HCT116 (cell line): ENCODE measurements at regions not wholly inside any gene's neighbourhood (a gene's known extent, or its start where the extent isn't known, plus 50 kb on each side); places are given as distances from the start of the nearest gene placed in this dataset.

Source experiments
- EZH2 ChIP-seq: fragments of 200-600 bp; sonication (generic); IDR thresholded peaks from 2 replicates; pipeline ENCODE4 v1.6.1; 2017; ENCODE audit warnings: antibody characterized with exemption, mixed run types
- EZH2phosphoT487 ChIP-seq: fragments of 200-600 bp; IDR thresholded peaks from 2 replicates; pipeline ENCODE4 v1.6.1; 2018; ENCODE audit warnings: antibody characterized with exemption, borderline replicate concordance
- POLR2A ChIP-seq: IDR thresholded peaks from 2 replicates; pipeline ENCODE4 v1.7.0; 2011; ENCODE audit warnings: borderline replicate concordance; ENCODE audit not compliant: insufficient read depth, insufficient read length; ENCODE audit errors: extremely low read depth
- POLR2AphosphoS5 ChIP-seq: IDR thresholded peaks from 2 replicates; pipeline ENCODE4 v1.6.1; 2011; ENCODE audit warnings: mild to moderate bottlenecking, low read depth, low read length, moderate library complexity
- RAD21 ChIP-seq: IDR thresholded peaks from 2 replicates; pipeline ENCODE4 v1.6.1; 2012; ENCODE audit warnings: low read depth, mild to moderate bottlenecking
- TCF7L2 ChIP-seq: IDR thresholded peaks from 2 replicates; pipeline ENCODE4 v1.7.0; 2011; ENCODE audit warnings: borderline replicate concordance, inconsistent platforms; ENCODE audit not compliant: insufficient read depth, insufficient read length; ENCODE audit errors: extremely low read depth
- YY1 ChIP-seq: IDR thresholded peaks from 2 replicates; pipeline ENCODE4 v1.6.1; 2011; ENCODE audit warnings: low read length, low read depth, moderate library complexity, mild to moderate bottlenecking; ENCODE audit not compliant: insufficient replicate concordance; ENCODE audit errors: extremely low read depth
- TF ChIP-seq, protein P1 (sequence below), 3 experiments: fragments of 200-600 bp in 1 of 3; sonication (generic) in 1 of 3; IDR thresholded peaks in 2 of 3; conservative IDR thresholded peaks in 1 of 3; 2 replicates each; pipeline ENCODE4 v1.5.1; 2012 to 2017; ENCODE audit warnings: low read depth in 2 of 3, low read length in 2 of 3, antibody characterized with exemption in 1 of 3, borderline replicate concordance in 1 of 3, control low read depth in 1 of 3, mild to moderate bottlenecking in 1 of 3, mixed read lengths in 1 of 3, mixed run types in 1 of 3, moderate library complexity in 1 of 3; ENCODE audit not compliant: insufficient read depth in 1 of 3
- TF ChIP-seq, protein P2 (sequence below): IDR thresholded peaks from 2 replicates; pipeline ENCODE4 v1.6.1; 2011; ENCODE audit warnings: mild to moderate bottlenecking, low read length, moderate library complexity; ENCODE audit not compliant: insufficient replicate concordance; ENCODE audit errors: extremely low read depth
- TF ChIP-seq, protein P3 (sequence below): IDR thresholded peaks from 2 replicates; pipeline ENCODE4 v1.6.1; 2012; ENCODE audit warnings: low read depth
- TF ChIP-seq, protein P4 (sequence below): IDR thresholded peaks from 2 replicates; pipeline ENCODE4 v1.6.1; 2012

DNA sequence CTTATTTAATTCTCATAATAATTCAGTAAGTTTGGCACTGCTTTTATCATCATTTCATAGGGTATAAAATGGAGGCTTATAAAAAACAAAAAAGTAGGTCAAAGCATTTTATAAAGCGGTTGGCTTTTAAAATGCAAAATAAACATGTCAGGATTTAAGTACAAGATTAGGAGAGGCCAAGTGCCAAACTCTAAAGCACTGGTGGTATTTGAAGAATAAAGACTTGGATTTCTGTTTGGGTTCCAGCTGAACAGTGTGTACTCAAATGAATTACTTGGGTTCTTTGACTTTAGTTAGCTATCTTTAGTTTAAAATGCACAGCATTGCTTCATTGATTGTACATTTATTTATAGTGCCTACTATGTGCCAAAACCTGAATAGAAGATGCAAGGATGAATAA, 966.6 kb upstream of the SEL1L start:
- TF ChIP-seq EZH2phosphoT487 (no peak), POLR2A (no peak), TCF7L2 (no peak), RAD21 (no peak), POLR2AphosphoS5 (no peak), YY1 (no peak), EZH2 (no peak)
- TF ChIP-seq, protein P1, sequence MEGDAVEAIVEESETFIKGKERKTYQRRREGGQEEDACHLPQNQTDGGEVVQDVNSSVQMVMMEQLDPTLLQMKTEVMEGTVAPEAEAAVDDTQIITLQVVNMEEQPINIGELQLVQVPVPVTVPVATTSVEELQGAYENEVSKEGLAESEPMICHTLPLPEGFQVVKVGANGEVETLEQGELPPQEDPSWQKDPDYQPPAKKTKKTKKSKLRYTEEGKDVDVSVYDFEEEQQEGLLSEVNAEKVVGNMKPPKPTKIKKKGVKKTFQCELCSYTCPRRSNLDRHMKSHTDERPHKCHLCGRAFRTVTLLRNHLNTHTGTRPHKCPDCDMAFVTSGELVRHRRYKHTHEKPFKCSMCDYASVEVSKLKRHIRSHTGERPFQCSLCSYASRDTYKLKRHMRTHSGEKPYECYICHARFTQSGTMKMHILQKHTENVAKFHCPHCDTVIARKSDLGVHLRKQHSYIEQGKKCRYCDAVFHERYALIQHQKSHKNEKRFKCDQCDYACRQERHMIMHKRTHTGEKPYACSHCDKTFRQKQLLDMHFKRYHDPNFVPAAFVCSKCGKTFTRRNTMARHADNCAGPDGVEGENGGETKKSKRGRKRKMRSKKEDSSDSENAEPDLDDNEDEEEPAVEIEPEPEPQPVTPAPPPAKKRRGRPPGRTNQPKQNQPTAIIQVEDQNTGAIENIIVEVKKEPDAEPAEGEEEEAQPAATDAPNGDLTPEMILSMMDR (IDR thresholded peaks at IDR 0.05 in 2 of 3, conservative IDR thresholded peaks at IDR 0.05 in 1 of 3; ENCODE audit: borderline replicate concordance in 1 of 3, insufficient read depth in 1 of 3, low read depth in 2 of 3, low read length in 2 of 3), result no peak
- TF ChIP-seq, protein P2, sequence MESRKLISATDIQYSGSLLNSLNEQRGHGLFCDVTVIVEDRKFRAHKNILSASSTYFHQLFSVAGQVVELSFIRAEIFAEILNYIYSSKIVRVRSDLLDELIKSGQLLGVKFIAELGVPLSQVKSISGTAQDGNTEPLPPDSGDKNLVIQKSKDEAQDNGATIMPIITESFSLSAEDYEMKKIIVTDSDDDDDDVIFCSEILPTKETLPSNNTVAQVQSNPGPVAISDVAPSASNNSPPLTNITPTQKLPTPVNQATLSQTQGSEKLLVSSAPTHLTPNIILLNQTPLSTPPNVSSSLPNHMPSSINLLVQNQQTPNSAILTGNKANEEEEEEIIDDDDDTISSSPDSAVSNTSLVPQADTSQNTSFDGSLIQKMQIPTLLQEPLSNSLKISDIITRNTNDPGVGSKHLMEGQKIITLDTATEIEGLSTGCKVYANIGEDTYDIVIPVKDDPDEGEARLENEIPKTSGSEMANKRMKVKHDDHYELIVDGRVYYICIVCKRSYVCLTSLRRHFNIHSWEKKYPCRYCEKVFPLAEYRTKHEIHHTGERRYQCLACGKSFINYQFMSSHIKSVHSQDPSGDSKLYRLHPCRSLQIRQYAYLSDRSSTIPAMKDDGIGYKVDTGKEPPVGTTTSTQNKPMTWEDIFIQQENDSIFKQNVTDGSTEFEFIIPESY, result no peak
- TF ChIP-seq, protein P3, sequence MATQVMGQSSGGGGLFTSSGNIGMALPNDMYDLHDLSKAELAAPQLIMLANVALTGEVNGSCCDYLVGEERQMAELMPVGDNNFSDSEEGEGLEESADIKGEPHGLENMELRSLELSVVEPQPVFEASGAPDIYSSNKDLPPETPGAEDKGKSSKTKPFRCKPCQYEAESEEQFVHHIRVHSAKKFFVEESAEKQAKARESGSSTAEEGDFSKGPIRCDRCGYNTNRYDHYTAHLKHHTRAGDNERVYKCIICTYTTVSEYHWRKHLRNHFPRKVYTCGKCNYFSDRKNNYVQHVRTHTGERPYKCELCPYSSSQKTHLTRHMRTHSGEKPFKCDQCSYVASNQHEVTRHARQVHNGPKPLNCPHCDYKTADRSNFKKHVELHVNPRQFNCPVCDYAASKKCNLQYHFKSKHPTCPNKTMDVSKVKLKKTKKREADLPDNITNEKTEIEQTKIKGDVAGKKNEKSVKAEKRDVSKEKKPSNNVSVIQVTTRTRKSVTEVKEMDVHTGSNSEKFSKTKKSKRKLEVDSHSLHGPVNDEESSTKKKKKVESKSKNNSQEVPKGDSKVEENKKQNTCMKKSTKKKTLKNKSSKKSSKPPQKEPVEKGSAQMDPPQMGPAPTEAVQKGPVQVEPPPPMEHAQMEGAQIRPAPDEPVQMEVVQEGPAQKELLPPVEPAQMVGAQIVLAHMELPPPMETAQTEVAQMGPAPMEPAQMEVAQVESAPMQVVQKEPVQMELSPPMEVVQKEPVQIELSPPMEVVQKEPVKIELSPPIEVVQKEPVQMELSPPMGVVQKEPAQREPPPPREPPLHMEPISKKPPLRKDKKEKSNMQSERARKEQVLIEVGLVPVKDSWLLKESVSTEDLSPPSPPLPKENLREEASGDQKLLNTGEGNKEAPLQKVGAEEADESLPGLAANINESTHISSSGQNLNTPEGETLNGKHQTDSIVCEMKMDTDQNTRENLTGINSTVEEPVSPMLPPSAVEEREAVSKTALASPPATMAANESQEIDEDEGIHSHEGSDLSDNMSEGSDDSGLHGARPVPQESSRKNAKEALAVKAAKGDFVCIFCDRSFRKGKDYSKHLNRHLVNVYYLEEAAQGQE, result no peak
- TF ChIP-seq, protein P4, sequence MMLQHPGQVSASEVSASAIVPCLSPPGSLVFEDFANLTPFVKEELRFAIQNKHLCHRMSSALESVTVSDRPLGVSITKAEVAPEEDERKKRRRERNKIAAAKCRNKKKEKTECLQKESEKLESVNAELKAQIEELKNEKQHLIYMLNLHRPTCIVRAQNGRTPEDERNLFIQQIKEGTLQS, result no peak
